Sigmoid colon (tissue), 6 donors: ENCODE measurements at regions not wholly inside any gene's neighbourhood (a gene's known extent, or its start where the extent isn't known, plus 50 kb on each side); places are given as distances from the start of the nearest gene placed in this dataset.
"Not testable (repeated sequence)": the region's sequence is repeated elsewhere in the genome, so short reads cannot be mapped to it uniquely, and the experiment has no call there.

Experiments used
- DNase-seq: peaks from one replicate; pipeline ENCODE4 v3.0.0-alpha.2; 2019
- H3K27ac ChIP-seq, 4 donors: fragments of 200-600 bp; sonication (generic); one replicate each; pipeline ENCODE4 v1.5.1; 2016 to 2019; ENCODE audit warnings: mild to moderate bottlenecking in 1 of 4
- H3K27me3 ChIP-seq, 3 donors: fragments of 200-600 bp; sonication (generic); one replicate each; pipeline ENCODE4 v1.5.1; 2019; ENCODE audit warnings: mild to moderate bottlenecking in 1 of 3
- H3K36me3 ChIP-seq, 4 donors: fragments of 200-600 bp; sonication (generic); one replicate each; pipeline ENCODE4 v1.5.1; 2016 to 2019
- H3K4me1 ChIP-seq, 4 donors: fragments of 200-600 bp; sonication (generic); one replicate each; pipeline ENCODE4 v1.5.1; 2017 to 2019
- H3K4me3 ChIP-seq, 4 donors: fragments of 200-600 bp; sonication (generic); one replicate each; pipeline ENCODE4 v1.5.1; 2017 to 2019; ENCODE audit warnings: mild to moderate bottlenecking in 2 of 4, moderate library complexity in 1 of 4
- H3K9me3 ChIP-seq, 4 donors: fragments of 200-600 bp in 3 of 4; sonication (generic) in 3 of 4; one replicate each; pipeline versions ENCODE4 v1.5.1 to v1.6.1; 2013 to 2019
- WGBS, 2 donors: extraction: QIAGEN DNeasy Blood & Tissue Kit; methylation state at CpG; one replicate each; pipeline ENCODE4 v1.1.7; 2013; 5-methylcytosine and 5-hydroxymethylcytosine counted together
- intact Hi-C: fragments of 100-400 bp; cut with DNase I; formaldehyde crosslinking; loops from one replicate; pipeline ENCODE4 v1.15.1; 2023
- small RNA-seq, 3 donors: library from RNA; depleted of rRNA; stranded (forward); fragments of <200 nt; gene quantifications; one replicate each; pipeline ENCODE3, GENCODE V24; 2016
- donor health status: healthy with polysubstance abuse.
- donor health status: healthy.

GRCh38 chr15:20785151-20785936 is 80.8 kb downstream of the POTEB2 start:
- H3K9me3 ChIP-seq, H3K4me1 ChIP-seq, H3K36me3 ChIP-seq, H3K4me3 ChIP-seq, DNase-seq, H3K27me3 ChIP-seq, intact Hi-C loops, H3K27ac ChIP-seq: not testable (repeated sequence)
- 47% methylated on average over 10 of the region's 42 CpGs; no CpG with 5 or more reads in 1 of the 2 donors for WGBS, 2 donors

GRCh38 chr15:20783598-20784184 is 82.4 kb downstream of the POTEB2 start:
- DNase-seq, H3K27me3 ChIP-seq, H3K4me1 ChIP-seq, H3K27ac ChIP-seq, H3K4me3 ChIP-seq, intact Hi-C loops, H3K9me3 ChIP-seq, H3K36me3 ChIP-seq: not testable (repeated sequence)
- no CpG with 5 or more reads among the region's 36 CpGs for WGBS, 2 donors

- no CpG with 5 or more reads among the region's 41 CpGs for WGBS, 2 donors
Measured at GRCh38 chr15:20775412-20775811, 90.7 kb downstream of the POTEB2 start.

GRCh38 chr15:20767943-20768342 is 98.2 kb downstream of the POTEB2 start:
- WGBS, 2 donors, result no CpG with 5 or more reads among the region's 2 CpGs
- H3K4me1 ChIP-seq, DNase-seq, H3K36me3 ChIP-seq, H3K27me3 ChIP-seq, H3K9me3 ChIP-seq, intact Hi-C loops, H3K4me3 ChIP-seq, H3K27ac ChIP-seq: not testable (repeated sequence)

More at GRCh38 chr15:20775412-20775811, 90.7 kb downstream of the POTEB2 start:
- H3K9me3 ChIP-seq, H3K27me3 ChIP-seq, H3K36me3 ChIP-seq, H3K27ac ChIP-seq, intact Hi-C loops, DNase-seq, H3K4me1 ChIP-seq, H3K4me3 ChIP-seq: not testable (repeated sequence)

- H3K9me3 ChIP-seq, H3K27ac ChIP-seq, DNase-seq, H3K27me3 ChIP-seq, H3K36me3 ChIP-seq, H3K4me3 ChIP-seq, intact Hi-C loops, H3K4me1 ChIP-seq: not testable (repeated sequence)
- 80 to 85% methylated on average over 3 of the region's 3 CpGs for WGBS, 2 donors
Measured at GRCh38 chr15:20762422-20762821, 103.7 kb downstream of the POTEB2 start.

GRCh38 chr15:20756440-20756839 is 109.7 kb downstream of the POTEB2 start:
- intact Hi-C loops, H3K27me3 ChIP-seq, H3K36me3 ChIP-seq, H3K4me1 ChIP-seq, DNase-seq, H3K9me3 ChIP-seq, H3K27ac ChIP-seq, H3K4me3 ChIP-seq: not testable (repeated sequence)
- WGBS, 2 donors, result 60% methylated on average over 1 of the region's 10 CpGs; no CpG with 5 or more reads in 1 of the 2 donors

GRCh38 chr15:20755665-20756398 is 110.3 kb downstream of the POTEB2 start:
- H3K36me3 ChIP-seq, H3K27ac ChIP-seq, H3K27me3 ChIP-seq, DNase-seq, intact Hi-C loops, H3K4me1 ChIP-seq, H3K9me3 ChIP-seq: not testable (repeated sequence)
- peak overlapping the region in 1 of 4 donors; percentile 29 for H3K4me3 ChIP-seq
- 66% methylated on average over 22 of the region's 65 CpGs; no CpG with 5 or more reads in 1 of the 2 donors for WGBS, 2 donors

- H3K36me3 ChIP-seq, H3K9me3 ChIP-seq, intact Hi-C loops, H3K27ac ChIP-seq, H3K4me1 ChIP-seq, DNase-seq, H3K27me3 ChIP-seq, H3K4me3 ChIP-seq: not testable (repeated sequence)
- 25 to 40% methylated on average over 1 of the region's 1 CpG for WGBS, 2 donors
Measured at GRCh38 chr15:20733493-20733892, 132.6 kb downstream of the POTEB2 start.

Small RNA genes in the stretch of these regions (small RNA-seq; reads per million reads assigned to genes)
- 0 reads per million in 3 donors for gene RNU6-498P
